ENCODE measurements at regions not wholly inside any gene's neighbourhood (a gene's known extent, or its start where the extent isn't known, plus 50 kb on each side); places are given as distances from the start of the nearest gene placed in this dataset.

DNA sequence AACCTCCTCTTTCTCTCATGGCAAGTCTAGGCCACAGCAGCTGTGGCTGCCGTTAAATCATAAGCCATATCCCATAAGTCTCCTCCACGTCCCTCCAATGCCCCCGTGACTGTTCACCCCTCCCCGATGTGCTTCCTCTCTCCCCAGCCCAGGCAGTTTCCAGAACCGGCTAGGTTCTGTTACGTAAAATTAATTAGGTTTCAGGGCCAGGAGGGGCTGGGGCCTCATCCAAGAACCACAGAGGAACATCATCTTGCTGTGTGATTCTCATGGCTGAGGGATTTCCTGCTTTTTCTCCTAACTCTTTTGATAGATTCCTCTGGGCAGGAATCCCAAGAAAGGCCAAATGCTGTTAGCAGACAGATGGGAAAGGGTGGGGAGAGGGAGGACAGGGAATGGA lies 141.8 kb upstream of the AJAP1 start:
- no peak for DNase-seq (ENCODE audit: low read depth)
- H3K4me3 ChIP-seq (ENCODE audit: low read depth, low read length), result no peak overlapping the region
- TF ChIP-seq, protein P1, sequence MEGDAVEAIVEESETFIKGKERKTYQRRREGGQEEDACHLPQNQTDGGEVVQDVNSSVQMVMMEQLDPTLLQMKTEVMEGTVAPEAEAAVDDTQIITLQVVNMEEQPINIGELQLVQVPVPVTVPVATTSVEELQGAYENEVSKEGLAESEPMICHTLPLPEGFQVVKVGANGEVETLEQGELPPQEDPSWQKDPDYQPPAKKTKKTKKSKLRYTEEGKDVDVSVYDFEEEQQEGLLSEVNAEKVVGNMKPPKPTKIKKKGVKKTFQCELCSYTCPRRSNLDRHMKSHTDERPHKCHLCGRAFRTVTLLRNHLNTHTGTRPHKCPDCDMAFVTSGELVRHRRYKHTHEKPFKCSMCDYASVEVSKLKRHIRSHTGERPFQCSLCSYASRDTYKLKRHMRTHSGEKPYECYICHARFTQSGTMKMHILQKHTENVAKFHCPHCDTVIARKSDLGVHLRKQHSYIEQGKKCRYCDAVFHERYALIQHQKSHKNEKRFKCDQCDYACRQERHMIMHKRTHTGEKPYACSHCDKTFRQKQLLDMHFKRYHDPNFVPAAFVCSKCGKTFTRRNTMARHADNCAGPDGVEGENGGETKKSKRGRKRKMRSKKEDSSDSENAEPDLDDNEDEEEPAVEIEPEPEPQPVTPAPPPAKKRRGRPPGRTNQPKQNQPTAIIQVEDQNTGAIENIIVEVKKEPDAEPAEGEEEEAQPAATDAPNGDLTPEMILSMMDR (conservative IDR thresholded peaks at IDR 0.05; ENCODE audit: low read depth, low read length), result no peak

DNA sequence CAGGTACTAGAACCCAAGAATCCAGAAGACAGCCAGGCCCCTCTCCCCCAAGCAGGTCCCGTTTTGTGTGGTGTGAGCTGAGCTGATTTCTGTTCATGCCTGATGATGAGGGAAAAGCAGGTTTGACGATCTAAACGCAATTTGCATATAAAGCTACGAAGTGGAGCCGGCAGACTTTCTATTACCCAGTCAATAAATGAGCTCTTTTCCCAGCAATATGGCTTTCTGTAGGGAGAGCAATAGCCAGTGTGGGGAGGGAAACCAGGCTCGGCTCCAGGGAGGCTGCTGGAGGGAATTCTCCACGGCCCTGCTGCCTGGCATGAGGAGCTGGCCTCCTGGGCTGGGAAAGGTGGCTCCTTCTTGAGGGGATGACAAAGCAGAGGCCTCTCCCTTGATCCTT lies 140.7 kb upstream of the AJAP1 start:
- TF ChIP-seq, protein P1 (conservative IDR thresholded peaks at IDR 0.05; ENCODE audit: low read depth, low read length), result no peak
- no peak overlapping the region for H3K4me3 ChIP-seq (ENCODE audit: low read depth, low read length)
- no peak for DNase-seq (ENCODE audit: low read depth)

DNA sequence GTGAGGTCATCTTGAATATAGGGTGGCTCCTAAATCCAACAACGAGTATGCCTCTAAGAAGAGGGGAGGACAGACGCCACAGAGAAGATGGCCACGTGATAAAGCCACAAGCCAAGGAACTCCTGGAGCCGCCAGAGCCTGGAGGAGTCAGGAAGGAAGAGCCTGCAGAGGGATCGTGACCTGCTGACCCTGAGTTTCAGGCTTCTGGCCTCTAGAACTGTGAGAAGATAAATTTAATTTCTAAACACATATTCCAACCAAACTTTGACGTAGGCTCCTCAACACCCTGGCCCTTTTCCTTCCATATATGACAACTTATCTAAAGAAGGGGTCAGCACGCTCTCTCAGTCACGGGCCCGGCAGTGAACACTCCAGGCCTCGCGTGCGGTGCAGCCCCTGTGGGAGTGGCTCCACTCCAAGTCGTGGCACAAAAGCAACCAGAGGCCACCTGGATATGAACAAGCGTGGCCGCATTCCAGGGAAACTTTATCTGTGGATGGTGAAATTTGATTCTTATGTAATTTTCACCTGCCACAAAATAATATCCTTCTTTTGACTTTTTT lies 138.6 kb upstream of the AJAP1 start:
- TF ChIP-seq, protein P1 (conservative IDR thresholded peaks at IDR 0.05; ENCODE audit: low read depth, low read length), result no peak

DNA sequence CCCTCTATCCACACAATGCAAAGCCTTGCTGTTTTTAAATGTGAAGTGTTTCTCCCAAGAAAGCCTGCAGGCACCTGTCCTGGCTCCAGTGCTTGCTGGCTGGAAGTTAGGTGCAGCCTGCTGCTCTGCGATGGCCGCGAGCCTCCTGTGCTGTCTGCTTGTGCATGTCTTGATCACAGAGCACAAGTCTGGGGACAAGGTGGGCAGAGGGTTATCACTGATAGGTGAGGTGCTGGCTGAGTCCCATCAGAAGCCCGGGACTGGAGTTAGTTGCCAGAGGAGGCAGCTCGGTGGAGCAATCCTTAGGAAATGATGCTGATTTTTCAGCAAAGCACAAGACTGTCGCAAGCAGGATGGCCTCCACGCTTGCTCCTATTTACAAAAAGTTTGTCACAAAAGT lies 137.8 kb upstream of the AJAP1 start:
- no peak for DNase-seq (ENCODE audit: low read depth)
- TF ChIP-seq, protein P1 (conservative IDR thresholded peaks at IDR 0.05; ENCODE audit: low read depth, low read length), result no peak
- no peak overlapping the region for H3K4me3 ChIP-seq (ENCODE audit: low read depth, low read length)

More for the DNA sequence above, 138.6 kb upstream of the AJAP1 start:
- no peak for DNase-seq (ENCODE audit: low read depth)
- no peak overlapping the region for H3K4me3 ChIP-seq (ENCODE audit: low read depth, low read length)

DNA sequence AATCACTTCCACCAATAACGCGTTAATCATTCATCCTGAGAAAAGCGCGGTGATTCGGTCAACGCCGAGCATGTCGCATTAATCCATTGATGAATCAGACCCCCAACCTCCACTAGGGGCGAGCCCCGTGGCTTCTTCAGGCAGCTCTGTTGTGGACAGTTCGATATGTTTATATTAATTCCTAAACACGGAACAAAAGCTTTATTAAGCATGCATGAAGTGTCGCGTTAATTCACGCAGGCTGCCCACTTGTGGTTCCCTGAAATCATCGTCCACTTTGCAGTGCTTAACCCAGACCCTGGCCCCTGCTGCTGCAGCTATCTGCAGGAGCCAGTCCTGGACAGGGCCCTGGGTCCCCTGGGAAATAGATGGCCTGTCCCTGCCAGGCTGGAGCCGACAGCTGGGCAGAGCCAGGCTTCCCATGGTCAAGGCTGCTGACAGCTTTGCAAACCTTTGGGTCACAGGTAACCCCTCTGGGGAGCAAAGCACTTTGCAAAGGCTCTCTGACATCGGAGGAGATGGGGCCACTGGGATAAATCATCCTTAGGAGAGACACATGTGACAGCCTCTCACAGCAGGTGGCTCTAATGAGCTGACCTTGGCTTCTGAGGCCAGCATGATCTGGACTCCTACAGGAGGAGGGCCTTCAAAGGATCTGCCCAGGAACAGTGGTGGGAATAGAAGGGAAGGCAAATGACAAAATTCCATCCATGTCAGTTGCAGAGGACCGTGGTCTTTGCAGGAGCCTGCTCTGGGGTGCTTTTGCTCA lies 137.0 kb upstream of the AJAP1 start:
- TF ChIP-seq, protein P1 (conservative IDR thresholded peaks at IDR 0.05; ENCODE audit: low read depth, low read length), result no peak
- DNase-seq (ENCODE audit: low read depth), result no peak

DNA sequence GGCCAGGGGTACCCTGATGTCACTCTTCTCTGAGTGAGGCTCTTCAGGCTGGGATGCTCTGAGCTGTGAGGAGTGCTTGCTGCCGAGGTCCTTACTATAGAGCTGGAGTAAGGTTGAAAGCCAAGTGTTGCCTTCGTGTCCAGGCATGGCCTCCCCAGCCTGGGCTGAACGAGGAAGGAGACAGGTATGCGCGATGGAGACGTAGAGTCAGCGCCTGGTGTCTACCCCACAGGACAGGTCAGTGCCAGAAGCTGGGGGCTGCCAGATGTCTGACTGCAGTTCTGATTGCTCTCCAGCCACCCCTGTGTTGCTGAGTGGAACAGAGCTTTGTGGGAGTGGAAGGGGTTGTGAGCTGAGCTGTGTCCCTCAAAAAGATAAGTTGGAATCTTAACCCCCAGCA lies 135.8 kb upstream of the AJAP1 start:
- no peak for DNase-seq (ENCODE audit: low read depth)
- TF ChIP-seq, protein P1 (conservative IDR thresholded peaks at IDR 0.05; ENCODE audit: low read depth, low read length), result no peak
- no peak overlapping the region for H3K4me3 ChIP-seq (ENCODE audit: low read depth, low read length)

More for the DNA sequence above, 137.0 kb upstream of the AJAP1 start:
- no peak overlapping the region for H3K4me3 ChIP-seq (ENCODE audit: low read depth, low read length)

DNA sequence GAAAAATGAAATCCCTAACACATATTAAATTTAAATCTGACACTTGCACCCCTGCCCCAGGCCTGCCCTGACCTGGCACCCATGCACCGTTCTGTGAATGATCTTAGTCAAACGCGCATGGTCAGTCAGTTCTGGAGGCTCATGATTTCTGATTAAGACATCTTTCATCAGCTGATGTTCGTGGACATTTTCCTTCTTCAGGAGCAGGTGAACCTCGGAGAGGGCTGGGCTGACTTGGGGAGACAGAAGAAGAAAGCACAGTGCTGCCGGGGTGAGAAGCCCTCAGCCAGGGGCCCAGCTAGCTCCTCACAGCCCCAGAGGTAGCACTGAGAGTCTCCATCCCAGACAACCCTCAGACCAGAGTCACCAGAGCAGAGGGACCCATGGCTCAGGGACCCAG lies 134.5 kb upstream of the AJAP1 start:
- no peak overlapping the region for H3K4me3 ChIP-seq (ENCODE audit: low read depth, low read length)
- DNase-seq (ENCODE audit: low read depth), result no peak
- TF ChIP-seq, protein P1 (conservative IDR thresholded peaks at IDR 0.05; ENCODE audit: low read depth, low read length), result no peak

Measured in choroid plexus epithelial cell (primary cell).